ENCODE measurements at regions not wholly inside any gene's neighbourhood (a gene's known extent, or its start where the extent isn't known, plus 50 kb on each side); places are given as distances from the start of the nearest gene placed in this dataset.

DNA sequence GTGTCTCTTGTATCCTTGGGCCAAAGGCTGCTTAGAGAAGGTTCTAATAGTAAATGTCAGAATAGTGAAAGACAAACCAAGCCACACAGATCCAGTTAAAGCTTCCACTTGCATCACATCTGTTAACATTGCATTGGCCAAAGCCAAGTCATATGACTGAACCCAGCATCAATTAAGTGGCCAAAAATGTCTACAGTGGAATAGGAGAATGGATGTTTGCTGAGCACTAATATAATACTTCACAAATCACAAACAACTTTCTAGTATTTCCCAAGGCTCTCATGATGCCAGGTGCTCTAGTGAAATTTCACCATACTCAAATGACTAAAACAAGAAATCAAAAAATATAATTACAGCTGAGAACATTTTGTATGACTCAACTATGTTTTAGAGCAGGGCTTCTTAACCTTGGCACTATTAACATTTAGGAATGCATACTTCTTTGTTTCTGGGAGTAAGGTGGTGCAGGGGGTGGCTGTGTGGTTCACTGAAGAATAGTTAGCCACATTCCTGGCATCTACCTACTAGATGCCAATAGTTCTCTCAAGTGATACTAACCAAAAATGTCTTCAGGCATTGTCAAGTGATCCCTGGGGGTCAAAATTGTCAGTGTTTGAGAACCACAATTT, 148.0 kb upstream of the SPTLC3 start:
- Histone ChIP-seq H3K9me3 (ENCODE audit: control insufficient read depth, insufficient read depth, low read depth, low read length) (no peaks in the 10 kb centered on the region), H3K36me3 (ENCODE audit: control insufficient read depth in 2 of 2, insufficient read depth in 1 of 2, low read length in 2 of 2) (no peaks in the 10 kb centered on the region), H3K4me1 (ENCODE audit: control insufficient read depth, insufficient read depth, low read length) (no peaks in the 10 kb centered on the region), H3K4me3 (ENCODE audit: low read depth, low read length) (no peak overlapping the region), H3K27ac (ENCODE audit: extremely low read depth, low read depth, low read length) (no peak overlapping the region)
- CTCF ChIA-PET = no interaction called here
- no peak for TF ChIP-seq ZXDB (tag by site-specific recombination; IDR thresholded peaks at IDR 0.05)
- no peak for TF ChIP-seq ZNF416 (tag by site-specific recombination; IDR thresholded peaks at IDR 0.05)
- TF ChIP-seq ZNF548 (tag by site-specific recombination; IDR thresholded peaks at IDR 0.05) = no peak
- no peak for TF ChIP-seq ZNF292 (tag by site-specific recombination; IDR thresholded peaks at IDR 0.05; ENCODE audit: borderline replicate concordance, low read depth)
- TF ChIP-seq ZNF121 (tag by site-specific recombination; IDR thresholded peaks at IDR 0.05) = no peak
- no peak for TF ChIP-seq ZNF837 (tag by site-specific recombination; IDR thresholded peaks at IDR 0.05)
- no peak for TF ChIP-seq ZNF585B (tag by site-specific recombination; IDR thresholded peaks at IDR 0.05)
- TF ChIP-seq ZNF555 (tag by site-specific recombination; conservative IDR thresholded peaks at IDR 0.05) = no peak
- no peak for TF ChIP-seq SCRT2 (tag by site-specific recombination; IDR thresholded peaks at IDR 0.05)
- TF ChIP-seq, protein P1, sequence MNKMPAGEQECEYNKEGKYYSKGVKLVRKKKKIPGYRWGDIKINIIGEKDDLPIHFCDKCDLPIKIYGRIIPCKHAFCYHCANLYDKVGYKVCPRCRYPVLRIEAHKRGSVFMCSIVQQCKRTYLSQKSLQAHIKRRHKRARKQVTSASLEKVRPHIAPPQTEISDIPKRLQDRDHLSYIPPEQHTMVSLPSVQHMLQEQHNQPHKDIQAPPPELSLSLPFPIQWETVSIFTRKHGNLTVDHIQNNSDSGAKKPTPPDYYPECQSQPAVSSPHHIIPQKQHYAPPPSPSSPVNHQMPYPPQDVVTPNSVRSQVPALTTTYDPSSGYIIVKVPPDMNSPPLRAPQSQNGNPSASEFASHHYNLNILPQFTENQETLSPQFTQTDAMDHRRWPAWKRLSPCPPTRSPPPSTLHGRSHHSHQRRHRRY (tag by site-specific recombination; IDR thresholded peaks at IDR 0.05) = no peak
- POLR2A ChIA-PET = no interaction called here

DNA sequence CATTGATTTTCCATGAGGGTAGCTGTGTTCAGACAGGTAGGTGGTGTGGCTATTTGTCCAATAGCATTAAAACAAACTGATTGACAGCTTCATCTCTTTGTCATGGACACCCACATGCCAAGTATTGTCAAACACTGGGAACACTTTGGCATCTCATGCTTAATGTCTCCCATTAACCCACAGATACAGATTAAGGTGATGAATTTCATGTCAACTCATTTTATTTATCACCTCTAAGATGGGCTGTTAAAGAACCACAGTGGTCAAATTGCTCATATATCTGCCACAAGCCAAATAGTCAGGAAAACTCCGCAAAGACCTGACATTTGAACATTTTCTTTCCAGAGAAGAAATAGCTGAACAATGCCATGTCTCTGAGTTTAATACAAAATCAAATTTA, 139.1 kb upstream of the SPTLC3 start:
- H3K36me3 ChIP-seq (ENCODE audit: control insufficient read depth in 2 of 2, insufficient read depth in 1 of 2, low read length in 2 of 2) = no peaks in the 10 kb centered on the region
- H3K9me3 ChIP-seq (ENCODE audit: control insufficient read depth, insufficient read depth, low read depth, low read length) = no peaks in the 10 kb centered on the region
- ChIA-PET CTCF (no interaction called here), POLR2A (no interaction called here)
- TF ChIP-seq ZNF555 (tag by site-specific recombination; conservative IDR thresholded peaks at IDR 0.05) (no peak), ZNF341 (tag by site-specific recombination; IDR thresholded peaks at IDR 0.05; ENCODE audit: low read depth) (no peak), ZNF585B (tag by site-specific recombination; IDR thresholded peaks at IDR 0.05) (no peak), ZNF266 (tag by site-specific recombination; IDR thresholded peaks at IDR 0.05; ENCODE audit: low read depth) (no peak), SETDB1 (IDR thresholded peaks at IDR 0.05; ENCODE audit: insufficient read length, low read length) (no peak), HOXA7 (CRISPR knock-in tag; IDR thresholded peaks at IDR 0.05; ENCODE audit: borderline replicate concordance) (no peak), ZNF654 (tag by site-specific recombination; IDR thresholded peaks at IDR 0.05; ENCODE audit: low read depth) (no peak)
- TF ChIP-seq, protein P2, sequence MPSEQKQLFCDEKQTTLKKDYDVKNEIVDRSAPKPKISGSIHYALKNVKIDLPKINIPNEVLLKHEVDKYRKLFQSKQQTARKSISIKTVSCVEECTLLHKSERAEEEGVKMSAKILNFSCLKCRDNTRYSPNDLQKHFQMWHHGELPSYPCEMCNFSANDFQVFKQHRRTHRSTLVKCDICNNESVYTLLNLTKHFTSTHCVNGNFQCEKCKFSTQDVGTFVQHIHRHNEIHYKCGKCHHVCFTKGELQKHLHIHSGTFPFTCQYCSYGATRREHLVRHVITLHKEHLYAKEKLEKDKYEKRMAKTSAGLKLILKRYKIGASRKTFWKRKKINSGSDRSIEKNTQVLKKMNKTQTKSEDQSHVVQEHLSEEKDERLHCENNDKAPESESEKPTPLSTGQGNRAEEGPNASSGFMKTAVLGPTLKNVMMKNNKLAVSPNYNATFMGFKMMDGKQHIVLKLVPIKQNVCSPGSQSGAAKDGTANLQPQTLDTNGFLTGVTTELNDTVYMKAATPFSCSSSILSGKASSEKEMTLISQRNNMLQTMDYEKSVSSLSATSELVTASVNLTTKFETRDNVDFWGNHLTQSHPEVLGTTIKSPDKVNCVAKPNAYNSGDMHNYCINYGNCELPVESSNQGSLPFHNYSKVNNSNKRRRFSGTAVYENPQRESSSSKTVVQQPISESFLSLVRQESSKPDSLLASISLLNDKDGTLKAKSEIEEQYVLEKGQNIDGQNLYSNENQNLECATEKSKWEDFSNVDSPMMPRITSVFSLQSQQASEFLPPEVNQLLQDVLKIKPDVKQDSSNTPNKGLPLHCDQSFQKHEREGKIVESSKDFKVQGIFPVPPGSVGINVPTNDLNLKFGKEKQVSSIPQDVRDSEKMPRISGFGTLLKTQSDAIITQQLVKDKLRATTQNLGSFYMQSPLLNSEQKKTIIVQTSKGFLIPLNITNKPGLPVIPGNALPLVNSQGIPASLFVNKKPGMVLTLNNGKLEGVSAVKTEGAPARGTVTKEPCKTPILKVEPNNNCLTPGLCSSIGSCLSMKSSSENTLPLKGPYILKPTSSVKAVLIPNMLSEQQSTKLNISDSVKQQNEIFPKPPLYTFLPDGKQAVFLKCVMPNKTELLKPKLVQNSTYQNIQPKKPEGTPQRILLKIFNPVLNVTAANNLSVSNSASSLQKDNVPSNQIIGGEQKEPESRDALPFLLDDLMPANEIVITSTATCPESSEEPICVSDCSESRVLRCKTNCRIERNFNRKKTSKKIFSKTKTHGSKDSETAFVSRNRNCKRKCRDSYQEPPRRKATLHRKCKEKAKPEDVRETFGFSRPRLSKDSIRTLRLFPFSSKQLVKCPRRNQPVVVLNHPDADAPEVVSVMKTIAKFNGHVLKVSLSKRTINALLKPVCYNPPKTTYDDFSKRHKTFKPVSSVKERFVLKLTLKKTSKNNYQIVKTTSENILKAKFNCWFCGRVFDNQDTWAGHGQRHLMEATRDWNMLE (tag by site-specific recombination; conservative IDR thresholded peaks at IDR 0.05; ENCODE audit: low read depth) = no peak
- TF ChIP-seq, protein P3, sequence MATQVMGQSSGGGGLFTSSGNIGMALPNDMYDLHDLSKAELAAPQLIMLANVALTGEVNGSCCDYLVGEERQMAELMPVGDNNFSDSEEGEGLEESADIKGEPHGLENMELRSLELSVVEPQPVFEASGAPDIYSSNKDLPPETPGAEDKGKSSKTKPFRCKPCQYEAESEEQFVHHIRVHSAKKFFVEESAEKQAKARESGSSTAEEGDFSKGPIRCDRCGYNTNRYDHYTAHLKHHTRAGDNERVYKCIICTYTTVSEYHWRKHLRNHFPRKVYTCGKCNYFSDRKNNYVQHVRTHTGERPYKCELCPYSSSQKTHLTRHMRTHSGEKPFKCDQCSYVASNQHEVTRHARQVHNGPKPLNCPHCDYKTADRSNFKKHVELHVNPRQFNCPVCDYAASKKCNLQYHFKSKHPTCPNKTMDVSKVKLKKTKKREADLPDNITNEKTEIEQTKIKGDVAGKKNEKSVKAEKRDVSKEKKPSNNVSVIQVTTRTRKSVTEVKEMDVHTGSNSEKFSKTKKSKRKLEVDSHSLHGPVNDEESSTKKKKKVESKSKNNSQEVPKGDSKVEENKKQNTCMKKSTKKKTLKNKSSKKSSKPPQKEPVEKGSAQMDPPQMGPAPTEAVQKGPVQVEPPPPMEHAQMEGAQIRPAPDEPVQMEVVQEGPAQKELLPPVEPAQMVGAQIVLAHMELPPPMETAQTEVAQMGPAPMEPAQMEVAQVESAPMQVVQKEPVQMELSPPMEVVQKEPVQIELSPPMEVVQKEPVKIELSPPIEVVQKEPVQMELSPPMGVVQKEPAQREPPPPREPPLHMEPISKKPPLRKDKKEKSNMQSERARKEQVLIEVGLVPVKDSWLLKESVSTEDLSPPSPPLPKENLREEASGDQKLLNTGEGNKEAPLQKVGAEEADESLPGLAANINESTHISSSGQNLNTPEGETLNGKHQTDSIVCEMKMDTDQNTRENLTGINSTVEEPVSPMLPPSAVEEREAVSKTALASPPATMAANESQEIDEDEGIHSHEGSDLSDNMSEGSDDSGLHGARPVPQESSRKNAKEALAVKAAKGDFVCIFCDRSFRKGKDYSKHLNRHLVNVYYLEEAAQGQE (tag by site-specific recombination; IDR thresholded peaks at IDR 0.05) = no peak
- TF ChIP-seq, protein P4, sequence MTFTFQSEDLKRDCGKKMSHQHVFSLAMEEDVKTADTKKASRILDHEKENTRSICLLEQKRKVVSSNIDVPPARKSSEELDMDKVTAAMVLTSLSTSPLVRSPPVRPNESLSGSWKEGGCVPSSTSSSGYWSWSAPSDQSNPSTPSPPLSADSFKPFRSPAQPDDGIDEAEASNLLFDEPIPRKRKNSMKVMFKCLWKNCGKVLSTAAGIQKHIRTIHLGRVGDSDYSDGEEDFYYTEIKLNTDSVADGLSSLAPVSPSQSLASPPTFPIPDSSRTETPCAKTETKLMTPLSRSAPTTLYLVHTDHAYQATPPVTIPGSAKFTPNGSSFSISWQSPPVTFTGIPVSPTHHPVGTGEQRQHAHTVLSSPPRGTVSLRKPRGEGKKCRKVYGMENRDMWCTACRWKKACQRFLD (tag by site-specific recombination; IDR thresholded peaks at IDR 0.05) = no peak
- H3K4me1 ChIP-seq (ENCODE audit: control insufficient read depth, insufficient read depth, low read length) = no peaks in the 10 kb centered on the region
- H3K27ac ChIP-seq (ENCODE audit: extremely low read depth, low read depth, low read length) = no peak overlapping the region
- no peak overlapping the region for H3K4me3 ChIP-seq (ENCODE audit: low read depth, low read length)
